ENCODE measurements at regions not wholly inside any gene's neighbourhood (a gene's known extent, or its start where the extent isn't known, plus 50 kb on each side); places are given as distances from the start of the nearest gene placed in this dataset.

- TF ChIP-seq BHLHE40 (IDR thresholded peaks at IDR 0.05; ENCODE audit: borderline replicate concordance) (no peak), FOXM1 (IDR thresholded peaks at IDR 0.05; ENCODE audit: borderline replicate concordance) (no peak), HDGF (IDR thresholded peaks at IDR 0.05; ENCODE audit: borderline replicate concordance) (no peak), SP1 (IDR thresholded peaks at IDR 0.05) (no peak), NFRKB (IDR thresholded peaks at IDR 0.05) (no peak), PKNOX1 (IDR thresholded peaks at IDR 0.05) (no peak), LEF1 (IDR thresholded peaks at IDR 0.05; ENCODE audit: borderline replicate concordance) (no peak), SUZ12 (IDR thresholded peaks at IDR 0.05) (no peak), FOXA1 (IDR thresholded peaks at IDR 0.05) (no peak), FOXK2 (IDR thresholded peaks at IDR 0.05) (no peak), ELF4 (IDR thresholded peaks at IDR 0.05) (no peak), ARNT (IDR thresholded peaks at IDR 0.05) (no peak), TARDBP (IDR thresholded peaks at IDR 0.05) (no peak), ZNF384 (IDR thresholded peaks at IDR 0.05) (no peak)
Measured at GRCh38 chr13:62168891-62169290, 753.2 kb upstream of the PCDH20 start.

Measured in HEK293T (cell line).